GM23338 (cell line): ENCODE measurements at regions not wholly inside any gene's neighbourhood (a gene's known extent, or its start where the extent isn't known, plus 50 kb on each side); places are given as distances from the start of the nearest gene placed in this dataset.
"Not testable (repeated sequence)": the region's sequence is repeated elsewhere in the genome, so short reads cannot be mapped to it uniquely, and the experiment has no call there.

Source experiments
- ATAC-seq: fragments of 200-7000 bp; cut with Tn5 transposase; 3 replicates; pipeline ENCODE4 v1.9.1; 2020
- DNase-seq: peaks from one replicate; pipeline ENCODE4 v3.0.0-alpha.2; 2015; ENCODE audit warnings: low spot score
- H2AFZ ChIP-seq: fragments of 200-600 bp; sonication (generic); 2 replicates; pipeline ENCODE4 v1.8.0; 2016; ENCODE audit warnings: antibody characterized with exemption, mild to moderate bottlenecking, moderate library complexity
- H3F3A ChIP-seq: fragments of 200-600 bp; sonication (generic); replicated peaks from 2 replicates; pipeline ENCODE4 v1.8.0; 2017; ENCODE audit warnings: antibody characterized with exemption, mixed run types, low read depth
- H3K27ac ChIP-seq: fragments of 200-600 bp; sonication (generic); 2 replicates; pipeline ENCODE4 v1.6.1; 2016; ENCODE audit warnings: low read depth
- H3K27me3 ChIP-seq: fragments of 200-600 bp; sonication (generic); 2 replicates; pipeline ENCODE4 v1.8.0; 2016; ENCODE audit warnings: mild to moderate bottlenecking, mixed run types, moderate library complexity; ENCODE audit not compliant: insufficient read depth
- H3K36me3 ChIP-seq: fragments of 200-600 bp; sonication (generic); 2 replicates; pipeline ENCODE4 v1.8.0; 2016; ENCODE audit warnings: mild to moderate bottlenecking; ENCODE audit not compliant: insufficient read depth
- H3K4me1 ChIP-seq: fragments of 200-600 bp; sonication (generic); 2 replicates; pipeline ENCODE4 v1.8.0; 2016; ENCODE audit warnings: mild to moderate bottlenecking, moderate library complexity; ENCODE audit not compliant: insufficient read depth
- H3K4me2 ChIP-seq: fragments of 200-600 bp; sonication (generic); 2 replicates; pipeline ENCODE4 v1.7.1; 2017; ENCODE audit warnings: mixed run types
- H3K4me3 ChIP-seq: fragments of 200-600 bp; sonication (generic); 2 replicates; pipeline ENCODE4 v1.6.1; 2016; ENCODE audit warnings: mixed run types
- H3K79me2 ChIP-seq: fragments of 200-600 bp; sonication (generic); replicated peaks from 2 replicates; pipeline ENCODE4 v1.8.0; 2017; ENCODE audit warnings: mild to moderate bottlenecking; ENCODE audit not compliant: insufficient read depth
- H3K9me2 ChIP-seq: fragments of 200-600 bp; sonication (generic); 2 replicates; pipeline ENCODE4 v1.8.0; 2017; ENCODE audit not compliant: insufficient read depth
- H4K20me1 ChIP-seq: fragments of 200-600 bp; sonication (generic); replicated peaks from 2 replicates; pipeline ENCODE4 v1.8.0; 2017; ENCODE audit warnings: mild to moderate bottlenecking; ENCODE audit not compliant: insufficient read depth
- H3K27ac Mint-ChIP-seq: 2 replicates; pipeline ENCODE4 v1.8.0; 2020; ENCODE audit warnings: inconsistent platforms, mild to moderate bottlenecking, moderate library complexity, mixed read lengths
- H3K27me3 Mint-ChIP-seq: 3 replicates; pipeline ENCODE4 v1.8.0; 2022; ENCODE audit warnings: low read depth, mild to moderate bottlenecking, moderate library complexity, mixed read lengths, inconsistent platforms; ENCODE audit not compliant: insufficient read depth, poor library complexity
- H3K36me3 Mint-ChIP-seq: 3 replicates; pipeline ENCODE4 v1.8.0; 2021; ENCODE audit warnings: low read depth, mild to moderate bottlenecking, inconsistent platforms, moderate library complexity, mixed read lengths
- H3K4me1 Mint-ChIP-seq: 3 replicates; pipeline ENCODE4 v1.8.0; 2020; ENCODE audit warnings: mild to moderate bottlenecking, inconsistent platforms, mixed read lengths
- H3K4me3 Mint-ChIP-seq: 3 replicates; pipeline ENCODE4 v1.8.0; 2021; ENCODE audit warnings: moderate library complexity, mild to moderate bottlenecking, inconsistent platforms, mixed read lengths
- H3K9me3 Mint-ChIP-seq: 3 replicates; pipeline ENCODE4 v1.8.0; 2020; ENCODE audit warnings: moderate library complexity, mild to moderate bottlenecking, inconsistent platforms, mixed read lengths
- CREB1 ChIP-seq: fragments of 250-450 bp; sonication (Bioruptor Pico); IDR thresholded peaks from 2 replicates; pipeline ENCODE4 v1.5.0; 2020; ENCODE audit warnings: low read depth, mild to moderate bottlenecking, moderate library complexity
- ETS1 ChIP-seq: IDR thresholded peaks from 2 replicates; pipeline ENCODE4 v1.6.1; 2016; ENCODE audit warnings: antibody characterized with exemption
- EZH2 ChIP-seq: fragments of 200-600 bp; sonication (generic); IDR thresholded peaks from one replicate; pipeline ENCODE4 v1.8.0; 2017; ENCODE audit warnings: antibody characterized with exemption, mild to moderate bottlenecking, low read depth; ENCODE audit not compliant: unreplicated experiment
- NANOG ChIP-seq: IDR thresholded peaks from 2 replicates; pipeline ENCODE4 v1.6.1; 2016; ENCODE audit warnings: antibody characterized with exemption, borderline replicate concordance
- STAT1 ChIP-seq: IDR thresholded peaks from one replicate; pipeline ENCODE4 v1.6.1; 2016; ENCODE audit warnings: antibody characterized with exemption; ENCODE audit not compliant: unreplicated experiment
- ZNF331 ChIP-seq: fragments of 250-450 bp; sonication (Bioruptor Pico); IDR thresholded peaks from 2 replicates; pipeline ENCODE4 v1.5.0; 2020; ENCODE audit warnings: low read depth, mild to moderate bottlenecking, moderate library complexity
- TF ChIP-seq, protein P1 (sequence below), 2 experiments: fragments of 200-600 bp in 1 of 2; sonication (generic) in 1 of 2; conservative IDR thresholded peaks; 2 replicates each; pipeline versions ENCODE4 v1.5.1 to v1.6.1; 2016 to 2017; ENCODE audit warnings: antibody characterized with exemption in 2 of 2, low read depth in 2 of 2, mild to moderate bottlenecking in 2 of 2, moderate library complexity in 1 of 2
- TF ChIP-seq, protein P2 (sequence below): IDR thresholded peaks from one replicate; pipeline ENCODE4 v1.6.1; 2018; ENCODE audit warnings: antibody characterized with exemption; ENCODE audit not compliant: unreplicated experiment

GRCh38 chr16:9014389-9014788, 50.7 kb upstream of the USP7 start:
- Histone ChIP-seq H3K4me3 (no peak overlapping the region), H3K4me1 (peaks cover 5% of the 10 kb centered on the region; the same call in 1 of the 2 replicates), H3K27me3 (no peaks in the 10 kb centered on the region), H3K27ac (no peak overlapping the region), H4K20me1 (no peaks in the 10 kb centered on the region), H3K79me2 (no peaks in the 10 kb centered on the region), H3K9me2 (no peaks in the 10 kb centered on the region), H3F3A (0 out of 2 replicates have a peak, but pooled peaks cover 4% of the 10 kb centered on the region), H2AFZ (no peak overlapping the region), H3K36me3 (no peaks in the 10 kb centered on the region), H3K4me2 (no peak overlapping the region)
- TF ChIP-seq, protein P1, sequence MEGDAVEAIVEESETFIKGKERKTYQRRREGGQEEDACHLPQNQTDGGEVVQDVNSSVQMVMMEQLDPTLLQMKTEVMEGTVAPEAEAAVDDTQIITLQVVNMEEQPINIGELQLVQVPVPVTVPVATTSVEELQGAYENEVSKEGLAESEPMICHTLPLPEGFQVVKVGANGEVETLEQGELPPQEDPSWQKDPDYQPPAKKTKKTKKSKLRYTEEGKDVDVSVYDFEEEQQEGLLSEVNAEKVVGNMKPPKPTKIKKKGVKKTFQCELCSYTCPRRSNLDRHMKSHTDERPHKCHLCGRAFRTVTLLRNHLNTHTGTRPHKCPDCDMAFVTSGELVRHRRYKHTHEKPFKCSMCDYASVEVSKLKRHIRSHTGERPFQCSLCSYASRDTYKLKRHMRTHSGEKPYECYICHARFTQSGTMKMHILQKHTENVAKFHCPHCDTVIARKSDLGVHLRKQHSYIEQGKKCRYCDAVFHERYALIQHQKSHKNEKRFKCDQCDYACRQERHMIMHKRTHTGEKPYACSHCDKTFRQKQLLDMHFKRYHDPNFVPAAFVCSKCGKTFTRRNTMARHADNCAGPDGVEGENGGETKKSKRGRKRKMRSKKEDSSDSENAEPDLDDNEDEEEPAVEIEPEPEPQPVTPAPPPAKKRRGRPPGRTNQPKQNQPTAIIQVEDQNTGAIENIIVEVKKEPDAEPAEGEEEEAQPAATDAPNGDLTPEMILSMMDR (conservative IDR thresholded peaks at IDR 0.05; ENCODE audit: low read depth in 2 of 2): no peak
- TF ChIP-seq ZNF331 (CRISPR knock-in tag) (no peak), ETS1 (no peak), CREB1 (CRISPR knock-in tag) (no peak), STAT1 (no peak), EZH2 (no peak)
- TF ChIP-seq, protein P2, sequence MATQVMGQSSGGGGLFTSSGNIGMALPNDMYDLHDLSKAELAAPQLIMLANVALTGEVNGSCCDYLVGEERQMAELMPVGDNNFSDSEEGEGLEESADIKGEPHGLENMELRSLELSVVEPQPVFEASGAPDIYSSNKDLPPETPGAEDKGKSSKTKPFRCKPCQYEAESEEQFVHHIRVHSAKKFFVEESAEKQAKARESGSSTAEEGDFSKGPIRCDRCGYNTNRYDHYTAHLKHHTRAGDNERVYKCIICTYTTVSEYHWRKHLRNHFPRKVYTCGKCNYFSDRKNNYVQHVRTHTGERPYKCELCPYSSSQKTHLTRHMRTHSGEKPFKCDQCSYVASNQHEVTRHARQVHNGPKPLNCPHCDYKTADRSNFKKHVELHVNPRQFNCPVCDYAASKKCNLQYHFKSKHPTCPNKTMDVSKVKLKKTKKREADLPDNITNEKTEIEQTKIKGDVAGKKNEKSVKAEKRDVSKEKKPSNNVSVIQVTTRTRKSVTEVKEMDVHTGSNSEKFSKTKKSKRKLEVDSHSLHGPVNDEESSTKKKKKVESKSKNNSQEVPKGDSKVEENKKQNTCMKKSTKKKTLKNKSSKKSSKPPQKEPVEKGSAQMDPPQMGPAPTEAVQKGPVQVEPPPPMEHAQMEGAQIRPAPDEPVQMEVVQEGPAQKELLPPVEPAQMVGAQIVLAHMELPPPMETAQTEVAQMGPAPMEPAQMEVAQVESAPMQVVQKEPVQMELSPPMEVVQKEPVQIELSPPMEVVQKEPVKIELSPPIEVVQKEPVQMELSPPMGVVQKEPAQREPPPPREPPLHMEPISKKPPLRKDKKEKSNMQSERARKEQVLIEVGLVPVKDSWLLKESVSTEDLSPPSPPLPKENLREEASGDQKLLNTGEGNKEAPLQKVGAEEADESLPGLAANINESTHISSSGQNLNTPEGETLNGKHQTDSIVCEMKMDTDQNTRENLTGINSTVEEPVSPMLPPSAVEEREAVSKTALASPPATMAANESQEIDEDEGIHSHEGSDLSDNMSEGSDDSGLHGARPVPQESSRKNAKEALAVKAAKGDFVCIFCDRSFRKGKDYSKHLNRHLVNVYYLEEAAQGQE: no peak
- no peak for ATAC-seq
- H3K4me3 Mint-ChIP-seq: no peak overlapping the region
- peaks cover 5% of the 10 kb centered on the region; the same call in 1 of the 3 replicates for H3K36me3 Mint-ChIP-seq
- H3K27me3 Mint-ChIP-seq: no peaks in the 10 kb centered on the region
- peaks cover 11% of the 10 kb centered on the region for H3K9me3 Mint-ChIP-seq
- peaks cover 7% of the 10 kb centered on the region; the same call in 2 of the 3 replicates for H3K4me1 Mint-ChIP-seq
- no peak for DNase-seq
- no peak overlapping the region for H3K27ac Mint-ChIP-seq

- H3K27ac Mint-ChIP-seq: no peak overlapping the region
- no peaks in the 10 kb centered on the region for H3K36me3 ChIP-seq
- no peaks in the 10 kb centered on the region for H3K27me3 ChIP-seq
- no peak overlapping the region for H3K27ac ChIP-seq
- peaks cover 11% of the 10 kb centered on the region for H3K9me3 Mint-ChIP-seq
- 0 out of 2 replicates have a peak, but pooled peaks cover 4% of the 10 kb centered on the region for H3F3A ChIP-seq
- DNase-seq (no peak), ATAC-seq (no peak)
- no peak overlapping the region for H2AFZ ChIP-seq
- H3K4me3 ChIP-seq: no peak overlapping the region
- peaks cover 5% of the 10 kb centered on the region; the same call in 1 of the 3 replicates for H3K36me3 Mint-ChIP-seq
- peaks cover 5% of the 10 kb centered on the region; the same call in 1 of the 2 replicates for H3K4me1 ChIP-seq
- H3K4me1 Mint-ChIP-seq: peaks cover 7% of the 10 kb centered on the region; the same call in 2 of the 3 replicates
- TF ChIP-seq ETS1 (no peak), NANOG (no peak)
- TF ChIP-seq, protein P2: no peak
- no peak overlapping the region for H3K4me3 Mint-ChIP-seq
- H3K4me2 ChIP-seq: no peak overlapping the region
- H4K20me1 ChIP-seq: no peaks in the 10 kb centered on the region
- no peaks in the 10 kb centered on the region for H3K27me3 Mint-ChIP-seq
- H3K9me2 ChIP-seq: no peaks in the 10 kb centered on the region
- H3K79me2 ChIP-seq: no peaks in the 10 kb centered on the region
These were observed 51.8 kb upstream of the USP7 start for GRCh38 chr16:9015489-9015888.

- H3K4me1 Mint-ChIP-seq, ATAC-seq, H3F3A ChIP-seq, H3K4me3 Mint-ChIP-seq, DNase-seq, H3K27me3 ChIP-seq, H4K20me1 ChIP-seq, H3K27me3 Mint-ChIP-seq, H3K4me1 ChIP-seq, H3K36me3 ChIP-seq, H2AFZ ChIP-seq, H3K9me2 ChIP-seq, H3K27ac ChIP-seq, H3K4me2 ChIP-seq, H3K79me2 ChIP-seq, H3K36me3 Mint-ChIP-seq, H3K4me3 ChIP-seq, H3K27ac Mint-ChIP-seq: not testable (repeated sequence)
- H3K9me3 Mint-ChIP-seq: peaks cover 11% of the 10 kb centered on the region
These were observed 52.3 kb upstream of the USP7 start for GRCh38 chr16:9016005-9016404.
